Right atrium auricular region (tissue), 2 donors: ENCODE measurements at regions not wholly inside any gene's neighbourhood (a gene's known extent, or its start where the extent isn't known, plus 50 kb on each side); places are given as distances from the start of the nearest gene placed in this dataset.

Experiments
- DNase-seq: peaks from one replicate; pipeline ENCODE4 v3.0.0-alpha.2; 2019; ENCODE audit warnings: low spot score
- H3K27ac ChIP-seq, 2 donors: fragments of 200-600 bp; sonication (generic); 1 replicate in 1 of 2; 2 replicates in 1 of 2; pipeline ENCODE4 v1.5.1; 2016 to 2019
- H3K27me3 ChIP-seq, 2 donors: fragments of 200-600 bp; sonication (generic); one replicate each; pipeline versions ENCODE4 v1.5.1 to v1.6.0; 2017 to 2019
- H3K36me3 ChIP-seq: fragments of 200-600 bp; sonication (generic); one replicate; pipeline ENCODE4 v1.5.1; 2016
- H3K4me1 ChIP-seq, 2 donors: fragments of 200-600 bp; sonication (generic); one replicate each; pipeline versions ENCODE4 v1.5.1 to v1.6.0; 2017 to 2019
- H3K4me3 ChIP-seq, 2 donors: fragments of 200-600 bp; sonication (generic); 1 replicate in 1 of 2; 2 replicates in 1 of 2; pipeline ENCODE4 v1.5.1; 2017 to 2019; ENCODE audit warnings: mild to moderate bottlenecking in 1 of 2, moderate library complexity in 1 of 2
- H3K9me3 ChIP-seq, 2 donors: fragments of 200-600 bp; sonication (generic); one replicate each; pipeline ENCODE4 v1.5.1; 2019
- TF ChIP-seq, protein P1 (sequence below), 2 donors: fragments of 200-600 bp; sonication (generic); IDR thresholded peaks; one replicate each; pipeline ENCODE4 v1.5.1; 2019; ENCODE audit warnings: antibody characterized with exemption in 2 of 2

DNA sequence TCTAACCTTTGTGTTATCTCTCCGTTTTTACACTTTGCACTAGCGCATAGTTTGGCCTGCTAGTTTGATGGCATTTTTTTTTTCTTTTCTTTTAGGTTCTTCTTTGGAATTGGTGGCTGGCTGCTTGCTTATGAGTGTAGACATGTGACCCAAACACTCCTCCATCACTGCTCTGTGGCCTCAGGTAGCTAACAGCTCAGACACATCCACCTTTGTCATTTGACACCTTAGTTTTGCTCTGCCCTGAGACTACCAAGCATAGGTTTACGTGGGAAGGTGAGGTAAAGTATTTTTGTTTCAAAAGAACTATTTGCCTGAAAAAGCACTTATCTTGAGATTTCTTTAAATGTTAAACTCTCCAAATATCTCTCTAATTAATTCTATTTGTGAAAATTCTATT, 368.4 kb upstream of the MAP3K7 start:
- Histone ChIP-seq H3K9me3 (no peaks in the 10 kb centered on the region), H3K27ac (no peak overlapping the region), H3K4me3 (no peak overlapping the region), H3K27me3 (no peaks in the 10 kb centered on the region), H3K36me3 (no peaks in the 10 kb centered on the region), H3K4me1 (no peaks in the 10 kb centered on the region)
- TF ChIP-seq, protein P1, sequence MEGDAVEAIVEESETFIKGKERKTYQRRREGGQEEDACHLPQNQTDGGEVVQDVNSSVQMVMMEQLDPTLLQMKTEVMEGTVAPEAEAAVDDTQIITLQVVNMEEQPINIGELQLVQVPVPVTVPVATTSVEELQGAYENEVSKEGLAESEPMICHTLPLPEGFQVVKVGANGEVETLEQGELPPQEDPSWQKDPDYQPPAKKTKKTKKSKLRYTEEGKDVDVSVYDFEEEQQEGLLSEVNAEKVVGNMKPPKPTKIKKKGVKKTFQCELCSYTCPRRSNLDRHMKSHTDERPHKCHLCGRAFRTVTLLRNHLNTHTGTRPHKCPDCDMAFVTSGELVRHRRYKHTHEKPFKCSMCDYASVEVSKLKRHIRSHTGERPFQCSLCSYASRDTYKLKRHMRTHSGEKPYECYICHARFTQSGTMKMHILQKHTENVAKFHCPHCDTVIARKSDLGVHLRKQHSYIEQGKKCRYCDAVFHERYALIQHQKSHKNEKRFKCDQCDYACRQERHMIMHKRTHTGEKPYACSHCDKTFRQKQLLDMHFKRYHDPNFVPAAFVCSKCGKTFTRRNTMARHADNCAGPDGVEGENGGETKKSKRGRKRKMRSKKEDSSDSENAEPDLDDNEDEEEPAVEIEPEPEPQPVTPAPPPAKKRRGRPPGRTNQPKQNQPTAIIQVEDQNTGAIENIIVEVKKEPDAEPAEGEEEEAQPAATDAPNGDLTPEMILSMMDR (IDR thresholded peaks at IDR 0.05) = no peak
- no peak for DNase-seq

DNA sequence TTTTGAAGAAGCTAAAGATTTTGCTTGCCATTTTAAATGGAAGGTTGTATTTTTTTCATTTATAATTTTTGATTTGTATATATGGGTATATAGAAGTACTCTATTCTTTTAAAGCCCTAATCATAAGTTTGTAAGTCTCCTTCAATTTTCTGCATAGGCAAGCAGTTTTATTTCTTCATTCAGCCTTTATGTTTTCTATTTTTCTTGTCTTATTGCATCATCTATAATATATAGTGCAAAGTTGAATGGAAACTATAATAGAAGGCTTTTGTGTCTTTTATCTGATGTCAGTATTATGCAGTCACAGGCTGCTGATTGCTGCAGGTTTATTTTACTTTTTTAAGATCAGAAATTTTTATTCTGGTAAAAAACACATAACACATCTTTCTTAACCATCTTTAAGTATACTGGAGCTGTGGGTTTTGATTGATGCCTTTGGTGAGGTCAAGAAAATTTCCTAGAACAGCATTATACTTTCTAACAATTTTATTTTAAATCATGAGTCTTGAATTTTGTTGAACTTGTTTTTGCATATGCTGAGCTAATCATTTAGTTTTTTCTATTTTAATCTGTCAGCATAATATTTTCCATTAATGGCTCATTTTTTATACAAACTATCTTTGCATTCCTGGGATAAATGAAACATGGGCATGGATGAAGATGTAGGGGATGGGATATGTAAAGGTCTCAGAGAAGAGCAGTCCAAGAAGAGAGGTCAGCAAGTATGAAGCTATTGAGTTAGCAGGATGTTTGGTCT, 366.7 kb upstream of the MAP3K7 start:
- H3K4me1 ChIP-seq = no peaks in the 10 kb centered on the region
- H3K36me3 ChIP-seq = no peaks in the 10 kb centered on the region
- no peaks in the 10 kb centered on the region for H3K9me3 ChIP-seq
- H3K27ac ChIP-seq = no peak overlapping the region
- no peak for DNase-seq
- TF ChIP-seq, protein P1 (IDR thresholded peaks at IDR 0.05) = no peak
- H3K4me3 ChIP-seq = no peak overlapping the region
- no peaks in the 10 kb centered on the region for H3K27me3 ChIP-seq

DNA sequence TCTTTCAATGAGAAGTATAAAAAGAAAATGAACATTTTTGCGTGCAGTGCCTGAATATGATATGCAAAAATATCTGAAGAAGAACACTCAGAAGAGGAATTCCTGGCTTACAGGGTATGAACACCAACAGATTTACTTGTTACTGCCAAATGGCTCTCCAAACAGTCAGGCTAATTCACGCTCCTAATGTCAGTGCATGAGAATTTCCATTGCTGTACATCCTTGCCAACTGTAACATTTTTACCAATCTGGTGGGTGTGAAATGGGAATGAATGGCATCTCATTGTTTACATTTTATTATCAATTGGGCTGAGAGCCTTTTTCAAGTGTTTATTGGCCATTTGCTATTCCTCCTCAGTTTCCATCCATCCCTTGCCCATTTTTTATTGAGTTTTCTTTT, 365.3 kb upstream of the MAP3K7 start:
- no peaks in the 10 kb centered on the region for H3K27me3 ChIP-seq
- H3K4me3 ChIP-seq = no peak overlapping the region
- H3K9me3 ChIP-seq = no peaks in the 10 kb centered on the region
- no peak for DNase-seq
- no peaks in the 10 kb centered on the region for H3K36me3 ChIP-seq
- no peaks in the 10 kb centered on the region for H3K4me1 ChIP-seq
- TF ChIP-seq, protein P1 (IDR thresholded peaks at IDR 0.05) = no peak
- no peak overlapping the region for H3K27ac ChIP-seq

DNA sequence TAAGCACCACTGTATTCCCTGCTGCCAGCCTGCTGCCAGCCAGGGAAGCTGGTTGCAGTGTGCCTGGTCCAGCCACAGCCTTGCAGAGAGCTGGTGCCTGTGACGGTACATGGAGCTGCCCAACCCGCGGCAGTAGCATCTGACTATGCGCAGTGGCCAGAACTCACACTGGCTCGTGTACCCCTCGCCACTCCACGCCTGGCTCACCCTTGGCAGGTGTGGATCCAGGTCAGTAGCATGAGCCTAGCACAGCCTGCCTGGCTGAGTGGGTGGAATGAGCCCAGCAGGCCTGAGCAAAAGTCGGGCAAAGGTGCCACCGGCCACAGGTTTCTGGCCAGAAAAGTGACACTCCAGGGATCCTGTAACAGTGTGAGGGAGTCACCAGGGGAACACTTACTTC, 361.7 kb upstream of the MAP3K7 start:
- Histone ChIP-seq H3K4me1 (no peaks in the 10 kb centered on the region), H3K27ac (no peak overlapping the region), H3K4me3 (no peak overlapping the region), H3K9me3 (no peaks in the 10 kb centered on the region), H3K36me3 (no peaks in the 10 kb centered on the region), H3K27me3 (no peaks in the 10 kb centered on the region)
- TF ChIP-seq, protein P1 (IDR thresholded peaks at IDR 0.05) = no peak
- DNase-seq = no peak

DNA sequence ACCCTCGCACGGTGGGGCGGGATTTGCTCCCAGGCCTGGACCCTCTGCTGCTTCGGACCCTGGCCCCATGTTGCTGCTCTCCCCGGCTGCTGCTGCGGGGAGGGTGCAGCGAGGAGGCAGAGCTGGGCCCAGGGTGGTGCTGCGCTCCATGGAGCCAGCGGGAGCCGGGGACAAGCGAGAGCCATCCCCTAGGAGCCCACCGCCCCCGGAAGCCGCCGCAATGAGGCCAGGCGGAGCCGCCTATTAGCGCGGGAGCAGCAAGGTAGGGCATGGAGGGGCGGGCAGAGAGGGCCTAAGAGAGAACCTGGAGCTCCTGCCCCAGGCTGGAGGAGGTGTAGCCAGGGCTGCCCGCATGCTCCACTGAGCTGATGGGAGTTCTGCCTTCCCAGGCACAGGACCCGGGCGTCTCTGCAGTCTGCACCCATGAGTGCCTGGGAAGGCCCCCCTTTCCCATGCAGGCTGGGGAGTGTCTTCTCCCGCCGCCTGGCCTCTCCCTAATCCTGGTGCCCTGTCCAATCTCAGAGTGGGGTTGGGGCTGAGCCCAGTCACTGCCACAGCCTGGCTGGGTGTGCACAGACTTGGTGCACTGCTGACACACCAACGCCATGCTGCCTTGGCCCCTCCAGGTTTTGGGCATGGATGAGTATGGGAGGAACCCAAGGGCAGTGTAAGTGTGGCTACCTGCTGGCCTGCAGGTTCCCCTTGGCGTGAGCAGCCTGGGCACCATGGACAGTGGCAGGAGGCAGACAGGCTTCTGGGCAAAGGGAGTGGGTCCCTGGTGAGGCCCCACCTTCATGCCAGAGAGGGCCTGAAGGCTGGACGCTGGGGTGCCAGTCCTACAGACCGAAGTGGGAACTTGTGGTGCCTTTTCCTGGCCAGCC, 360.6 kb upstream of the MAP3K7 start:
- Histone ChIP-seq H3K27ac (no peak overlapping the region), H3K27me3 (no peaks in the 10 kb centered on the region), H3K4me1 (no peaks in the 10 kb centered on the region), H3K4me3 (no peak overlapping the region), H3K9me3 (no peaks in the 10 kb centered on the region), H3K36me3 (no peaks in the 10 kb centered on the region)
- no peak for DNase-seq
- TF ChIP-seq, protein P1 (IDR thresholded peaks at IDR 0.05) = no peak
